MM.1S (cell line): ENCODE measurements at regions not wholly inside any gene's neighbourhood (a gene's known extent, or its start where the extent isn't known, plus 50 kb on each side); places are given as distances from the start of the nearest gene placed in this dataset.
"Not testable (repeated sequence)": the region's sequence is repeated elsewhere in the genome, so short reads cannot be mapped to it uniquely, and the experiment has no call there.

ENCODE experiments used
- CTCF ChIP-seq: fragments of 300-600 bp; sonication (generic); IDR thresholded peaks from 2 replicates; pipeline ENCODE4 v1.5.1; 2016; ENCODE audit warnings: antibody characterized with exemption, low read length, mixed read lengths
- EZH2 ChIP-seq: fragments of 300-600 bp; sonication (generic); optimal IDR thresholded peaks from 2 replicates; pipeline ENCODE3; 2017; ENCODE audit warnings: low read depth, mild to moderate bottlenecking, antibody characterized with exemption, low read length, mixed read lengths
- EZH2phosphoT487 ChIP-seq: fragments of 300-600 bp; sonication (generic); IDR thresholded peaks from 2 replicates; pipeline ENCODE4 v1.6.1; 2018; ENCODE audit warnings: antibody characterized with exemption, low read length

GRCh38 chr16:88260146-88260545 lies 122.6 kb upstream of the ZNF469 start:
- not testable (repeated sequence) for TF ChIP-seq CTCF, EZH2, EZH2phosphoT487
